ENCODE measurements at regions not wholly inside any gene's neighbourhood (a gene's known extent, or its start where the extent isn't known, plus 50 kb on each side); places are given as distances from the start of the nearest gene placed in this dataset.

- no peak for DNase-seq (ENCODE audit: low read depth)
Measured at GRCh38 chr9:126556560-126557250, 57.0 kb upstream of the LMX1B start.

GRCh38 chr9:126558051-126558665, 55.6 kb upstream of the LMX1B start:
- peak; percentile 36 for DNase-seq (ENCODE audit: low read depth)

GRCh38 chr9:126559296-126559695, 54.4 kb upstream of the LMX1B start:
- no peak for DNase-seq (ENCODE audit: low read depth)

GRCh38 chr9:126561582-126561981, 52.1 kb upstream of the LMX1B start:
- DNase-seq (ENCODE audit: low read depth), result no peak

GRCh38 chr9:126563556-126563955, 50.2 kb upstream of the LMX1B start:
- no peak for DNase-seq (ENCODE audit: low read depth)

Data from T follicular helper cell (primary cell).